ENCODE measurements at regions not wholly inside any gene's neighbourhood (a gene's known extent, or its start where the extent isn't known, plus 50 kb on each side); places are given as distances from the start of the nearest gene placed in this dataset.

DNA sequence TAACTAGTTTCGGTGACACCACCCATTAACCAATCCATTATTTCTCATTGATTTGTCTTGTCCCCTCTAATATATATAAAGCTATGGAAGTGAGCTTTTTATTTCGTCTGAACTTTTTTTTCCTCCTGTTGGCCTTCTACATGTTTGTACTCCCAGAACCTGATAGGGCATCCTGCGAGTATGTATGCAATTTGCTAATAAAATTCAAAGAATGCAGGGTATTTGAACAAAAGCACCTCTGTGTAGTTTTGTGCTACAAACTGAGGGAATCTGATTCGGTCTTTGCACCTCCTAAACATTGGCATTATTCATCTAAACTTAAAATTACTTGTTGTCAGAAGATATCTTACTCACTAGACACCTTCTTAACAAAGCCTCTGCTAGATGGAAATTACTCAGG lies 242.9 kb upstream of the TMEFF2 start:
- TF ChIP-seq, protein P1, sequence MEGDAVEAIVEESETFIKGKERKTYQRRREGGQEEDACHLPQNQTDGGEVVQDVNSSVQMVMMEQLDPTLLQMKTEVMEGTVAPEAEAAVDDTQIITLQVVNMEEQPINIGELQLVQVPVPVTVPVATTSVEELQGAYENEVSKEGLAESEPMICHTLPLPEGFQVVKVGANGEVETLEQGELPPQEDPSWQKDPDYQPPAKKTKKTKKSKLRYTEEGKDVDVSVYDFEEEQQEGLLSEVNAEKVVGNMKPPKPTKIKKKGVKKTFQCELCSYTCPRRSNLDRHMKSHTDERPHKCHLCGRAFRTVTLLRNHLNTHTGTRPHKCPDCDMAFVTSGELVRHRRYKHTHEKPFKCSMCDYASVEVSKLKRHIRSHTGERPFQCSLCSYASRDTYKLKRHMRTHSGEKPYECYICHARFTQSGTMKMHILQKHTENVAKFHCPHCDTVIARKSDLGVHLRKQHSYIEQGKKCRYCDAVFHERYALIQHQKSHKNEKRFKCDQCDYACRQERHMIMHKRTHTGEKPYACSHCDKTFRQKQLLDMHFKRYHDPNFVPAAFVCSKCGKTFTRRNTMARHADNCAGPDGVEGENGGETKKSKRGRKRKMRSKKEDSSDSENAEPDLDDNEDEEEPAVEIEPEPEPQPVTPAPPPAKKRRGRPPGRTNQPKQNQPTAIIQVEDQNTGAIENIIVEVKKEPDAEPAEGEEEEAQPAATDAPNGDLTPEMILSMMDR (IDR thresholded peaks at IDR 0.05; ENCODE audit: low read length) = no peak
- TF ChIP-seq EZH2phosphoT487 (IDR thresholded peaks at IDR 0.05; ENCODE audit: low read length) = no peak
- no peak for TF ChIP-seq EZH2 (optimal IDR thresholded peaks at IDR 0.05; ENCODE audit: low read depth, low read length)
